ENCODE measurements at regions not wholly inside any gene's neighbourhood (a gene's known extent, or its start where the extent isn't known, plus 50 kb on each side); places are given as distances from the start of the nearest gene placed in this dataset.

DNA sequence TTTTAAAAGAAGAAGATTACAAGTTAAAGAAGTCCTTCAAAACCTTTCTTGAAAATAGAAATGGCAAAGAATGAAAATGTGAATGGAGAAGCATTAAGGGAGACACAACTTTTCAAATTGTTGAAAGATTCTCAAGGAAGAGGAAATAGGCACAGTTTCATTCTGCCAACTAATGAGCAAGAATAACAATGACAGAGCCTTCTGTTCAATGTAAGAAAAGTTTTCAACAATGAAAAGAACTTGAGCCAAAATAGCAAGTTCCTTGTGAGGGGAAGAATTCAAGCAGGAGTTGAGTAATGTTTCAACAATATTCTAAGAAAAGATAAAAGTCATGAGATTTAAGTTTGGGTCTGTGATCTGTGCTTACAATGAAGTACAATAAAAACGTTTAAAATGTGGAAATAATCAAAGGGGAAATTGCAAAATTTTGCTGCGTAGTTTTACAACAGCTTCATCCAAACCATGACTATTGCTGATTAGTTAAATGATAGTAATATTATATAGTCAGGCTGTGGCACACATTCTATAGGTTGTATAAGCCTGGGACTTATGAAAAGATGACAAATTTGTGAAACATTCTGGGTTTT lies 122.6 kb downstream of the METTL4 start:
- Histone ChIP-seq H3K4me3 (ENCODE audit: low read depth in 2 of 2, low read length in 1 of 2) (peak overlapping the region in 1 of 2 experiments; percentile 3; a peak in 1 of 4 replicates), H4K20me1 (ENCODE audit: insufficient read depth) (no peaks in the 10 kb centered on the region), H3K4me1 (ENCODE audit: control insufficient read depth in 1 of 2, insufficient read depth in 2 of 2, low read depth in 1 of 2, low read length in 1 of 2) (peaks cover 0 to 16% of the 10 kb centered on the region in 2 experiments; a peak in 2 of 4 replicates), H3K79me2 (ENCODE audit: insufficient read depth) (no peaks in the 10 kb centered on the region), H3K9me2 (no peaks in the 10 kb centered on the region; the same call in 1 of the 2 replicates), H3K9ac (peak overlapping the region; percentile 18; the same call in 1 of the 2 replicates), H3F3A (replicated peaks; ENCODE audit: insufficient read depth) (peaks cover 8% of the 10 kb centered on the region), H3K4me2 (0 out of 2 replicates have a peak overlapping the region, but pooled peaks have one; percentile 3), H2AFZ (ENCODE audit: low read depth) (peak overlapping the region; percentile 81; the same call in 1 of the 2 replicates), H3K27me3 (ENCODE audit: insufficient read depth) (no peaks in the 10 kb centered on the region), H3K36me3 (replicated peaks in 1 of 2; ENCODE audit: control insufficient read depth in 1 of 2, insufficient read depth in 2 of 2, low read length in 1 of 2) (no peaks in the 10 kb centered on the region), H3K9me3 (no peaks in the 10 kb centered on the region), H3K27ac (ENCODE audit: low read depth in 2 of 2, low read length in 1 of 2) (peak overlapping the region; percentile 48 to 70; a peak in 3 of 4 replicates)
- no peak for DNase-seq
- TF ChIP-seq TCF12 (IDR thresholded peaks at IDR 0.05), result peak; percentile 68
- no peak for TF ChIP-seq TAF1 (IDR thresholded peaks at IDR 0.05; ENCODE audit: borderline replicate concordance, low read depth, low read length)
- peak; percentile 47; the same call in 1 of the 2 replicates for TF ChIP-seq NFIC (IDR thresholded peaks at IDR 0.05; ENCODE audit: borderline replicate concordance)
- TF ChIP-seq, protein P1, sequence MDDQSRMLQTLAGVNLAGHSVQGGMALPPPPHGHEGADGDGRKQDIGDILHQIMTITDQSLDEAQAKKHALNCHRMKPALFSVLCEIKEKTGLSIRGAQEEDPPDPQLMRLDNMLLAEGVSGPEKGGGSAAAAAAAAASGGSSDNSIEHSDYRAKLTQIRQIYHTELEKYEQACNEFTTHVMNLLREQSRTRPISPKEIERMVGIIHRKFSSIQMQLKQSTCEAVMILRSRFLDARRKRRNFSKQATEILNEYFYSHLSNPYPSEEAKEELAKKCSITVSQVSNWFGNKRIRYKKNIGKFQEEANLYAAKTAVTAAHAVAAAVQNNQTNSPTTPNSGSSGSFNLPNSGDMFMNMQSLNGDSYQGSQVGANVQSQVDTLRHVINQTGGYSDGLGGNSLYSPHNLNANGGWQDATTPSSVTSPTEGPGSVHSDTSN (IDR thresholded peaks at IDR 0.05), result peak; percentile 40
- 0 out of 2 replicates have a peak, but pooled peaks have one; percentile 15 for TF ChIP-seq JUND (IDR thresholded peaks at IDR 0.05)
- ChIA-PET POLR2A (no interaction called here), CTCF (no interaction called here)
- WGBS (ENCODE audit: low lambda C conversion rate), result 9% methylated on average over 2 of the region's 2 CpGs

DNA sequence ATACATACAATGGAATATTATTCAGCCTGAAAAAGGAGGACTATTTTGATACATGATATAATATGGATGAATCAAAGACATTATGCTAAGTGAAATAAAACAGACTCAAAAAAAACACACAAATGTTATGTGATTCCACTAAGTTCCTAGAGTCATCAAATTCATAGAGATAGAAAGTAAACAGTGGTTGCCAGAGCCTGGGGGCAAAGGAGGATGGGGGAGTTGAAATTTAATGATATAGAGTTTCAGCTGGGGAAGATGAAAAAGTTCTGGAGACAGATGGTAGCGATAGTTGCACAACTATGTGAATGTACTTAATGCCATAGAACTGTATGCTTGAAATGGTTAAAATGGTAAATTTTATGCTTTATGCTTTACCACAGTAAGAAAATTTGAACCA lies 119.7 kb downstream of the METTL4 start:
- Histone ChIP-seq H3K9me2 (no peaks in the 10 kb centered on the region; the same call in 1 of the 2 replicates), H4K20me1 (ENCODE audit: insufficient read depth) (no peaks in the 10 kb centered on the region), H2AFZ (ENCODE audit: low read depth) (no peak overlapping the region), H3K9ac (no peak overlapping the region), H3K4me2 (no peak overlapping the region), H3K27me3 (ENCODE audit: insufficient read depth) (no peaks in the 10 kb centered on the region), H3K36me3 (replicated peaks in 1 of 2; ENCODE audit: control insufficient read depth in 1 of 2, insufficient read depth in 2 of 2, low read length in 1 of 2) (no peaks in the 10 kb centered on the region), H3K9me3 (no peaks in the 10 kb centered on the region), H3F3A (replicated peaks; ENCODE audit: insufficient read depth) (peaks cover 8% of the 10 kb centered on the region), H3K27ac (ENCODE audit: low read depth in 2 of 2, low read length in 1 of 2) (no peak overlapping the region), H3K4me1 (ENCODE audit: control insufficient read depth in 1 of 2, insufficient read depth in 2 of 2, low read depth in 1 of 2, low read length in 1 of 2) (peaks cover 0 to 13% of the 10 kb centered on the region in 2 experiments; a peak in 2 of 4 replicates), H3K79me2 (ENCODE audit: insufficient read depth) (no peaks in the 10 kb centered on the region), H3K4me3 (ENCODE audit: low read depth in 2 of 2, low read length in 1 of 2) (no peak overlapping the region)
- POLR2A ChIA-PET, result no interaction called here
- TF ChIP-seq TEAD4 (IDR thresholded peaks at IDR 0.05; ENCODE audit: borderline replicate concordance, insufficient read depth), result no peak
- no peak for TF ChIP-seq NRF1 (IDR thresholded peaks at IDR 0.05; ENCODE audit: low read depth, low read length)
- no peak for TF ChIP-seq TAF1 (IDR thresholded peaks at IDR 0.05; ENCODE audit: borderline replicate concordance, low read depth, low read length)
- TF ChIP-seq, protein P2, sequence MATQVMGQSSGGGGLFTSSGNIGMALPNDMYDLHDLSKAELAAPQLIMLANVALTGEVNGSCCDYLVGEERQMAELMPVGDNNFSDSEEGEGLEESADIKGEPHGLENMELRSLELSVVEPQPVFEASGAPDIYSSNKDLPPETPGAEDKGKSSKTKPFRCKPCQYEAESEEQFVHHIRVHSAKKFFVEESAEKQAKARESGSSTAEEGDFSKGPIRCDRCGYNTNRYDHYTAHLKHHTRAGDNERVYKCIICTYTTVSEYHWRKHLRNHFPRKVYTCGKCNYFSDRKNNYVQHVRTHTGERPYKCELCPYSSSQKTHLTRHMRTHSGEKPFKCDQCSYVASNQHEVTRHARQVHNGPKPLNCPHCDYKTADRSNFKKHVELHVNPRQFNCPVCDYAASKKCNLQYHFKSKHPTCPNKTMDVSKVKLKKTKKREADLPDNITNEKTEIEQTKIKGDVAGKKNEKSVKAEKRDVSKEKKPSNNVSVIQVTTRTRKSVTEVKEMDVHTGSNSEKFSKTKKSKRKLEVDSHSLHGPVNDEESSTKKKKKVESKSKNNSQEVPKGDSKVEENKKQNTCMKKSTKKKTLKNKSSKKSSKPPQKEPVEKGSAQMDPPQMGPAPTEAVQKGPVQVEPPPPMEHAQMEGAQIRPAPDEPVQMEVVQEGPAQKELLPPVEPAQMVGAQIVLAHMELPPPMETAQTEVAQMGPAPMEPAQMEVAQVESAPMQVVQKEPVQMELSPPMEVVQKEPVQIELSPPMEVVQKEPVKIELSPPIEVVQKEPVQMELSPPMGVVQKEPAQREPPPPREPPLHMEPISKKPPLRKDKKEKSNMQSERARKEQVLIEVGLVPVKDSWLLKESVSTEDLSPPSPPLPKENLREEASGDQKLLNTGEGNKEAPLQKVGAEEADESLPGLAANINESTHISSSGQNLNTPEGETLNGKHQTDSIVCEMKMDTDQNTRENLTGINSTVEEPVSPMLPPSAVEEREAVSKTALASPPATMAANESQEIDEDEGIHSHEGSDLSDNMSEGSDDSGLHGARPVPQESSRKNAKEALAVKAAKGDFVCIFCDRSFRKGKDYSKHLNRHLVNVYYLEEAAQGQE (IDR thresholded peaks at IDR 0.05; ENCODE audit: low read depth, low read length), result no peak
- TF ChIP-seq, protein P1 (IDR thresholded peaks at IDR 0.05), result no peak
- TF ChIP-seq YY1 (IDR thresholded peaks at IDR 0.05; ENCODE audit: low read depth), result no peak
- TF ChIP-seq RCOR1 (IDR thresholded peaks at IDR 0.05; ENCODE audit: low read length), result no peak
- no peak for TF ChIP-seq NFIC (IDR thresholded peaks at IDR 0.05; ENCODE audit: borderline replicate concordance)
- no peak for TF ChIP-seq MXI1 (IDR thresholded peaks at IDR 0.05; ENCODE audit: low read depth, low read length)
- no peak for TF ChIP-seq GABPA (IDR thresholded peaks at IDR 0.05; ENCODE audit: low read depth)
- no peak for TF ChIP-seq JUND (IDR thresholded peaks at IDR 0.05)
- no peak for TF ChIP-seq EZH2phosphoT487 (IDR thresholded peaks at IDR 0.05; ENCODE audit: borderline replicate concordance, low read depth)
- no peak for TF ChIP-seq RFX5 (IDR thresholded peaks at IDR 0.05; ENCODE audit: low read length)
- no peak for TF ChIP-seq RAD21 (IDR thresholded peaks at IDR 0.05; ENCODE audit: low read length)
- no peak for TF ChIP-seq POLR2AphosphoS5 (IDR thresholded peaks at IDR 0.05; ENCODE audit: low read depth, low read length)
- TF ChIP-seq FOXM1 (IDR thresholded peaks at IDR 0.05; ENCODE audit: low read depth), result no peak
- no peak for DNase-seq
- WGBS (ENCODE audit: low lambda C conversion rate), result 83% methylated on average over 1 of the region's 1 CpG
- CTCF ChIA-PET, result no interaction called here

Data from SK-N-SH (cell line).